ENCODE measurements at regions not wholly inside any gene's neighbourhood (a gene's known extent, or its start where the extent isn't known, plus 50 kb on each side); places are given as distances from the start of the nearest gene placed in this dataset.

DNA sequence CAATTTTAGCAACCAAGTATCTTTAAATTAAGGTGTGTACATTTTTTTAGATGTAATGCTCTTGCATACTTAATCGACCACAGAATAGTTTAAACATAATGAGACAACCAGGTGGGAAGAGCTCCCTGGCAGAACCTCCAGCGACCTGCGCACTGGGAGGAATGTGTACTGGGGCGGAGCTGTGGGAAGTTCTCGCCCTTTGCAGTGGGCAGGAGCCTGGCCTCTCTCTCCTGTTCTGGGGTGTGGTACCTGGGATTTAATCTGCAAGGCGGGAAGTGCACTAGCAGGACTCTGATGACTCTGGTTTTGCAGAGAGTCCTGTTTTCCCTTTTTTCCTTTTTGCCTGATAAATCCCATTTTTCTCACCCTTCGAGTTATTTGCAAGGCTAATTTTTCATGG is 150.7 kb downstream of the SLC28A3 start:
- TF ChIP-seq, protein P1, sequence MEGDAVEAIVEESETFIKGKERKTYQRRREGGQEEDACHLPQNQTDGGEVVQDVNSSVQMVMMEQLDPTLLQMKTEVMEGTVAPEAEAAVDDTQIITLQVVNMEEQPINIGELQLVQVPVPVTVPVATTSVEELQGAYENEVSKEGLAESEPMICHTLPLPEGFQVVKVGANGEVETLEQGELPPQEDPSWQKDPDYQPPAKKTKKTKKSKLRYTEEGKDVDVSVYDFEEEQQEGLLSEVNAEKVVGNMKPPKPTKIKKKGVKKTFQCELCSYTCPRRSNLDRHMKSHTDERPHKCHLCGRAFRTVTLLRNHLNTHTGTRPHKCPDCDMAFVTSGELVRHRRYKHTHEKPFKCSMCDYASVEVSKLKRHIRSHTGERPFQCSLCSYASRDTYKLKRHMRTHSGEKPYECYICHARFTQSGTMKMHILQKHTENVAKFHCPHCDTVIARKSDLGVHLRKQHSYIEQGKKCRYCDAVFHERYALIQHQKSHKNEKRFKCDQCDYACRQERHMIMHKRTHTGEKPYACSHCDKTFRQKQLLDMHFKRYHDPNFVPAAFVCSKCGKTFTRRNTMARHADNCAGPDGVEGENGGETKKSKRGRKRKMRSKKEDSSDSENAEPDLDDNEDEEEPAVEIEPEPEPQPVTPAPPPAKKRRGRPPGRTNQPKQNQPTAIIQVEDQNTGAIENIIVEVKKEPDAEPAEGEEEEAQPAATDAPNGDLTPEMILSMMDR (conservative IDR thresholded peaks at IDR 0.05; ENCODE audit: low read depth, low read length) = no peak
- DNase-seq (ENCODE audit: low read depth) = no peak
- no peak overlapping the region for H3K4me3 ChIP-seq (ENCODE audit: low read length)

DNA sequence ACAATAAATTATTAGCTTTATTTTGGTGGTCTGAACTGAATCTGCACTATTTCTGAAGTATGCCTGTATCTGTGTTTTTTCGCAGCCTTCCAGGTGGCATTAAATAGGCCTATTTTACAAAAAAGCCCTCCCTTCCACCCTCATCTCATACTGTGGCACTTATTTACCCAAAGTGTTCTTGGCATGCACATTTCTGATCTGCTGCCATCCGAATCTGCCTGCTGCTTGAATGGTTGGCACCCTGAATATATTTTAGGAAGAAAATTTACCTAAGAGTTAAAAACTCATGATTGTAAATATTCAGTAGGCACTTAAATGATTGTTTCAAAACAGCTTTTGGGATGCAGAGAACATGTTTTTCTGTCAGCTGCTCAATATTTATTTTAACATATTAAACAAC is 150.1 kb downstream of the SLC28A3 start:
- DNase-seq (ENCODE audit: low read depth) = no peak
- TF ChIP-seq, protein P1 (conservative IDR thresholded peaks at IDR 0.05; ENCODE audit: low read depth, low read length) = no peak
- no peak overlapping the region for H3K4me3 ChIP-seq (ENCODE audit: low read length)

DNA sequence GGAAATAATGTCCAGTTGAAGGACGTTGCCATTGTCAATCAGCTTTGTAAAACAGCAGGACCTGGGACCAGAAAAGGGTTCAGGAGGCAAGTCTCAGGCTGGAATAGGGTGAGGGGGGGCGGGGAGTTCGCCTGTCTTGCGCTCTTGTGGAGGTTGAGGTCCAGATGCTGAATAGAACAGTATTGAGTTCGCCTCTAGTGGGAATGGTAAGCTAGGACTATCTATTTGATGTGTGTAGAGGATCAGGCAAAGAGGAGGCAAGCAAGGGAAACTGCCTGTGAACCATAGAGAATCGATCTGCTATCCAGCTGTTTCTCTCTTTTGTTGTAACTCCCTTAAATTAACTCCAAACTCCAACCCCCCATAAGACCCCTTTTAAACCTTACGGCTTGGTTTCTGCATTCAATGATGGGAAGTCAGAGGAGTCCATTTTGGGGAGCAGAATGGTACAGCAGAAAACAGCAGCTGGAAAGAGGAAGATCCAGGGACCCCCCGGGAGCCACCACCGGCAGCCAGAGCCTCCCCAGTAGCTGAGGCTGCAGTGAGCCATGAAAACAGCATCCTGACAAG is 133.7 kb downstream of the SLC28A3 start:
- TF ChIP-seq, protein P1 (conservative IDR thresholded peaks at IDR 0.05; ENCODE audit: low read depth, low read length) = no peak
- no peak overlapping the region for H3K4me3 ChIP-seq (ENCODE audit: low read length)
- DNase-seq (ENCODE audit: low read depth) = no peak

DNA sequence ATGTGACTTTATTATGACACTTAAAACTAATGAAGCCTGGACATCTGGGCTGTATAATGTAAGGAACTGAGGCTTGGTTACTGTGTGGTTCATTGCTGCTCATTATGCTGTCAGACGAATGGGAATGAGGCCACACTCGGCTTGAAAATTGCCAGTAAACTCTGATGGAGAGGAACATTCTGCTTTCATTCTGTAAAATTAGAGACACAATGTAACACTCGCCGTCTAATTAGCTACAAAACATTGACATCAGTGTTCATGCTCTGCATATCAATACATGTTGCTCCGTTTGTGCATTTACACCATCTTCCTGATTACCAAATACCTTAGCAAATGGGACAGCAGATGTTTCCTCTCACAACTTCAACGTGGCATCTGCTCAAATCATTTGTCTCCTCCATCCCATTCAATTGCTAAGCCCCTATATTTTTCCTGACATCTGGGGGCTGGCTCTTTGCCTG is 133.0 kb downstream of the SLC28A3 start:
- H3K4me3 ChIP-seq (ENCODE audit: low read length) = no peak overlapping the region
- DNase-seq (ENCODE audit: low read depth) = no peak
- TF ChIP-seq, protein P1 (conservative IDR thresholded peaks at IDR 0.05; ENCODE audit: low read depth, low read length) = no peak

DNA sequence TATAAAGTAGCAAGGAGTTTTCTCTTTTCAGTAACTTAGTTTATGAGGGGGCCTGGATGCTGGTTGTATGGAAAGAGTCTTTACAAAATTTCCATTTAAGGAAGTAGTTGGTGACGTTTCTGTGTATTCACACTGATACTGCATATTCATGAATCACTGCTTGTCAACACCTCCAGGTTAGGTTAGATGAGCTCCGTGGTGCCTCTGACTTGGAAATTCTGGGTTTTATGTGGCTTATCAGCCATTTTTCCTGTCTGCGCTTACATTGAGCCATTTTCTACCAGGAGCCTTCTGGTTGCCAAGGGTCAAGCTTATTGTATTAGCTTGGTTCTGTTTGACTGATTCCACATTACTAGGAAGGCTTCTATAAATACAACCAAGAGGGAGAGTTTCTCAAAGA is 128.3 kb downstream of the SLC28A3 start:
- DNase-seq (ENCODE audit: low read depth) = no peak
- TF ChIP-seq, protein P1 (conservative IDR thresholded peaks at IDR 0.05; ENCODE audit: low read depth, low read length) = no peak
- H3K4me3 ChIP-seq (ENCODE audit: low read length) = no peak overlapping the region

DNA sequence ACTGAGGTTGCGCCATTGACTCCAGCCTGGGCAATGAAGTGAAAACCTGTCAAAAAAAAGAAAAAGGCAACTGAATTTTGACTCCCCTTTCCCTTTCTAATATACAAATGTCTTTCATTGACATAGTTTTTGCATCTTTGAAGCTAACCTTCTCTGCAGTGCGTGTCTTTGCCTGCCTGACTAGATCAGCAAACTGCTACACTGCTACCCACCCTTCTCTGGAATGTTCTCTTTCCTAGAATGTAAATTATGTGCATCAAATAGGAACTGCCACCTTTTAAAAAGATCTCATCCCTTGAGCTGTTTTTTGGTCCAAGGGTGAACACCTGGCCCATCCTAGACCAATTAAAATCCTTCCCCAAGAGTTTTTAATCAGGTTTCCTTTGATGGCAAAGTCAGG is 127.6 kb downstream of the SLC28A3 start:
- TF ChIP-seq, protein P1 (conservative IDR thresholded peaks at IDR 0.05; ENCODE audit: low read depth, low read length) = no peak
- H3K4me3 ChIP-seq (ENCODE audit: low read length) = no peak overlapping the region
- no peak for DNase-seq (ENCODE audit: low read depth)

DNA sequence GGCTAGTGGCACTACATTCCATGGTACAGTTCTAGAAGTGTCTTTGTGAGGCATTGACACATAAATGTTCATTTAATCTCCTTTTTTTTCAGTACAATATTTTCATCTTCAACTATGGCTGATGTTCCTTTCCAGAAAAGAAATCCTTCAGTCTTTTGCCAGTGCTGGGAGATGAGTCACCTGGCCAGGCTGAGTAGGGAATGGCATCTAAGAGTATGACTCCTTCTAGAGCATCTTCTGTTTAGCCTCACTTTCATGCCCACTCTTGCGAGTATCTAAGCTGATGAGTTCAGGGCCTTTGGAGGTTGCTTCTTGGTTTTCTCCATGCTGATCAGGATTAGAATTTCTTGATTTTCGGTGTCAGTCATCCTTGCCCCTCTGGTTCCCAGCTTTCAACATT is 124.4 kb downstream of the SLC28A3 start:
- TF ChIP-seq, protein P1 (conservative IDR thresholded peaks at IDR 0.05; ENCODE audit: low read depth, low read length) = no peak
- no peak for DNase-seq (ENCODE audit: low read depth)
- H3K4me3 ChIP-seq (ENCODE audit: low read length) = no peak overlapping the region

Data from retinal pigment epithelial cell (primary cell).